ENCODE measurements at regions not wholly inside any gene's neighbourhood (a gene's known extent, or its start where the extent isn't known, plus 50 kb on each side); places are given as distances from the start of the nearest gene placed in this dataset.

DNA sequence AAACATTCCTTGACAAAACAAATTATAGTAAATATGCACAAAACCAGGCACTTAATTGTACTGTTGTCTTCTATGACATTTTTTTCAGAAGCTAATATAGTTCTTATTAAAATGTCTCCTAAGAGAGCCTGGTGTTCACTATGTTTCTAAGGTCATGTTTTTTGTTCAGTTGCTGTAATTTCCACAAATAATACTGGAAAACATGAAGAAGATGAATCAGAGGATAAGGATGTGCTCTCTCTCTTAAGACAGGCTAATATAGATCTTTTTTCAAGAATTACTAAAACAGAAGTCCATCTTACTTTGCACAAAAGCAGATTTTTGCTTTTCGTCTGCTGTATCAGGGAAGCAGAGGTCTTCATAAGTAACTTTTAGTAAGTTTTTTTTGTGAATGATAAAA lies 823.0 kb upstream of the NECTIN3 start (continued):
- TF ChIP-seq, protein P1, sequence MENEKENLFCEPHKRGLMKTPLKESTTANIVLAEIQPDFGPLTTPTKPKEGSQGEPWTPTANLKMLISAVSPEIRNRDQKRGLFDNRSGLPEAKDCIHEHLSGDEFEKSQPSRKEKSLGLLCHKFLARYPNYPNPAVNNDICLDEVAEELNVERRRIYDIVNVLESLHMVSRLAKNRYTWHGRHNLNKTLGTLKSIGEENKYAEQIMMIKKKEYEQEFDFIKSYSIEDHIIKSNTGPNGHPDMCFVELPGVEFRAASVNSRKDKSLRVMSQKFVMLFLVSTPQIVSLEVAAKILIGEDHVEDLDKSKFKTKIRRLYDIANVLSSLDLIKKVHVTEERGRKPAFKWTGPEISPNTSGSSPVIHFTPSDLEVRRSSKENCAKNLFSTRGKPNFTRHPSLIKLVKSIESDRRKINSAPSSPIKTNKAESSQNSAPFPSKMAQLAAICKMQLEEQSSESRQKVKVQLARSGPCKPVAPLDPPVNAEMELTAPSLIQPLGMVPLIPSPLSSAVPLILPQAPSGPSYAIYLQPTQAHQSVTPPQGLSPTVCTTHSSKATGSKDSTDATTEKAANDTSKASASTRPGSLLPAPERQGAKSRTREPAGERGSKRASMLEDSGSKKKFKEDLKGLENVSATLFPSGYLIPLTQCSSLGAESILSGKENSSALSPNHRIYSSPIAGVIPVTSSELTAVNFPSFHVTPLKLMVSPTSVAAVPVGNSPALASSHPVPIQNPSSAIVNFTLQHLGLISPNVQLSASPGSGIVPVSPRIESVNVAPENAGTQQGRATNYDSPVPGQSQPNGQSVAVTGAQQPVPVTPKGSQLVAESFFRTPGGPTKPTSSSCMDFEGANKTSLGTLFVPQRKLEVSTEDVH (IDR thresholded peaks at IDR 0.05; ENCODE audit: low read depth, partially characterized antibody) = no peak

DNA sequence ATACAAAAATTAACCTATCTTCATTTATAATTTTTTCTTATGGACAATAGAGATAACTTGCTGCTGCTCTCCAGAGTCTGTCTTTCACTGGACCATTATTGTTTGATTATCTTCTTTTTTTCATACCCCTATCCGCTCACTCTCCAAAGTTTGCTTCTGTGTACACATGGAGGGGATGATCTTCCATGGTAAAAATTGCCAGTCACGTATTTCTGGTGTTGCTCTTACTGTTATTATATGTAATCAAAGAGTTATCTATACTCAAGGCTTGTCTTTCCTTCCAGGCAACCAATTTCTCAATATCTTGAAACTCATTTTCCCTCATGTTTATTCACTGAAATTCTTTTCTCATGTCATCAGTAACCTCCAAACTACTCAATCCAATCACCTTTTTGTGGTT lies 817.8 kb upstream of the NECTIN3 start:
- ChIA-PET CTCF (no interaction called here), RAD21 (ENCODE audit: unreplicated experiment) (no interaction called here), SMC1A (ENCODE audit: uncharacterized antibody, unreplicated experiment) (no interaction called here), POLR2A (no interaction called here)
- Histone ChIP-seq H4K20me1 (ENCODE audit: control insufficient read depth, insufficient read depth) (no peaks in the 10 kb centered on the region), H3K9ac (ENCODE audit: control insufficient read depth, insufficient read depth, low read length) (no peak overlapping the region), H3K4me3 (no peak overlapping the region), H3K36me3 (ENCODE audit: control insufficient read depth in 2 of 2, insufficient read depth in 2 of 2, low read length in 1 of 2) (no peaks in the 10 kb centered on the region), H3K79me2 (ENCODE audit: control insufficient read depth, insufficient read depth, low read length) (no peaks in the 10 kb centered on the region), H3K4me2 (ENCODE audit: control insufficient read depth, insufficient read depth) (no peak overlapping the region), H3K9me3 (replicated peaks; ENCODE audit: control insufficient read depth, insufficient read depth, low read length) (no peaks in the 10 kb centered on the region), H3K27me3 (replicated peaks in 1 of 2; ENCODE audit: control insufficient read depth in 2 of 2, insufficient read depth in 2 of 2, low read length in 1 of 2) (no peaks in the 10 kb centered on the region), H3K4me1 (ENCODE audit: control insufficient read depth, insufficient read depth, low read length) (no peaks in the 10 kb centered on the region), H3K27ac (ENCODE audit: control insufficient read depth, insufficient read depth) (no peak overlapping the region), H2AFZ (ENCODE audit: control insufficient read depth, low read depth, low read length) (no peak overlapping the region)
- ATAC-seq = no peak
- 9% methylated on average over 2 of the region's 2 CpGs for WGBS (ENCODE audit: insufficient coverage, insufficient replicate concordance, low lambda C conversion rate, missing lambda C conversion rate)
- BruUV-seq (replicated peaks) = no TSS peak
- intact Hi-C loops (cut with micrococcal nuclease; ENCODE audit: unreplicated experiment) (no loop called here), in situ Hi-C loops (cut with MboI) (no loop called here)
- DNase-seq (ENCODE audit: low read depth, low spot score) = no peak
- FAIRE-seq = no peak
- TF ChIP-seq BHLHE40 (IDR thresholded peaks at IDR 0.05; ENCODE audit: borderline replicate concordance in 1 of 2, low read depth in 2 of 2, low read length in 1 of 2) (no peak), STAT1 (conservative IDR thresholded peaks at IDR 0.05) (no peak), CHD1 (IDR thresholded peaks at IDR 0.05; ENCODE audit: low read depth, low read length) (no peak), TARDBP (IDR thresholded peaks at IDR 0.05; ENCODE audit: borderline replicate concordance) (no peak), PAX5 (IDR thresholded peaks at IDR 0.05; ENCODE audit: borderline replicate concordance, low read depth, low read length) (no peak), NRF1 (conservative IDR thresholded peaks at IDR 0.05; ENCODE audit: low read depth, low read length) (no peak), KAT2A (conservative IDR thresholded peaks at IDR 0.05; ENCODE audit: control insufficient read depth, low read depth, low read length) (no peak), HDAC6 (IDR thresholded peaks at IDR 0.05; ENCODE audit: unreplicated experiment) (no peak), POU2F2 (IDR thresholded peaks at IDR 0.05; ENCODE audit: borderline replicate concordance, low read depth, low read length) (no peak), MYB (IDR thresholded peaks at IDR 0.05; ENCODE audit: borderline replicate concordance, low read depth, low read length) (no peak), ZNF207 (IDR thresholded peaks at IDR 0.05; ENCODE audit: borderline replicate concordance) (no peak), ZSCAN29 (IDR thresholded peaks at IDR 0.05) (no peak), NFIC (IDR thresholded peaks at IDR 0.05; ENCODE audit: low read depth, low read length) (no peak), SIX5 (IDR thresholded peaks at IDR 0.05; ENCODE audit: low read depth, low read length, severe bottlenecking) (no peak), RCOR1 (conservative IDR thresholded peaks at IDR 0.05; ENCODE audit: low read depth, low read length) (no peak)
- TF ChIP-seq, protein P2, sequence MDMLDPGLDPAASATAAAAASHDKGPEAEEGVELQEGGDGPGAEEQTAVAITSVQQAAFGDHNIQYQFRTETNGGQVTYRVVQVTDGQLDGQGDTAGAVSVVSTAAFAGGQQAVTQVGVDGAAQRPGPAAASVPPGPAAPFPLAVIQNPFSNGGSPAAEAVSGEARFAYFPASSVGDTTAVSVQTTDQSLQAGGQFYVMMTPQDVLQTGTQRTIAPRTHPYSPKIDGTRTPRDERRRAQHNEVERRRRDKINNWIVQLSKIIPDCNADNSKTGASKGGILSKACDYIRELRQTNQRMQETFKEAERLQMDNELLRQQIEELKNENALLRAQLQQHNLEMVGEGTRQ (IDR thresholded peaks at IDR 0.05; ENCODE audit: borderline replicate concordance, low read depth, low read length) = no peak
- TF ChIP-seq, protein P1 (IDR thresholded peaks at IDR 0.05; ENCODE audit: low read depth, partially characterized antibody) = no peak

All from GM12878 (cell line).